Activated naive CD4-positive, alpha-beta T cell treated with anti-CD3 and anti-CD28 coated beads for 36 hours (primary cell): ENCODE measurements at regions not wholly inside any gene's neighbourhood (a gene's known extent, or its start where the extent isn't known, plus 50 kb on each side); places are given as distances from the start of the nearest gene placed in this dataset.

ENCODE experiments used
- CTCF ChIA-PET: fragments of 350-600 bp; sonication (Branson Sonifier 250); formaldehyde crosslinking; loops from one replicate; lab custom pipeline; 2021; ENCODE audit warnings: antibody characterized with exemption; lab: Charles Lee
- DNase-seq: peaks from one replicate; pipeline ENCODE4 v3.0.0-alpha.2; 2020
- H3K27ac Mint-ChIP-seq: one replicate; pipeline ENCODE4 v1.8.0; 2021; ENCODE audit warnings: mild to moderate bottlenecking, mixed read lengths
- H3K27me3 Mint-ChIP-seq: one replicate; pipeline ENCODE4 v1.8.0; 2021; ENCODE audit warnings: low read depth, mixed read lengths
- H3K36me3 Mint-ChIP-seq: one replicate; pipeline ENCODE4 v1.8.0; 2021; ENCODE audit warnings: low read depth, mixed read lengths
- H3K4me1 Mint-ChIP-seq: one replicate; pipeline ENCODE4 v1.8.0; 2021; ENCODE audit warnings: low read depth, mixed read lengths
- H3K4me3 Mint-ChIP-seq: one replicate; pipeline ENCODE4 v1.8.0; 2021; ENCODE audit warnings: mild to moderate bottlenecking, moderate library complexity, mixed read lengths
- H3K9me3 Mint-ChIP-seq: one replicate; pipeline ENCODE4 v1.8.0; 2021; ENCODE audit warnings: mixed read lengths
- intact Hi-C: fragments of 100-400 bp; cut with micrococcal nuclease; formaldehyde crosslinking; loops from one replicate; pipeline ENCODE4 v1.15.1; 2023

GRCh38 chr3:181764544-181764943 is 52.8 kb downstream of the SOX2 start:
- H3K27me3 Mint-ChIP-seq, result peaks cover 1% of the 10 kb centered on the region
- H3K27ac Mint-ChIP-seq, result no peak overlapping the region
- H3K4me3 Mint-ChIP-seq, result no peak overlapping the region
- H3K36me3 Mint-ChIP-seq, result no peaks in the 10 kb centered on the region
- intact Hi-C loops, result no loop called here
- H3K4me1 Mint-ChIP-seq, result no peaks in the 10 kb centered on the region
- CTCF ChIA-PET, result no interaction called here
- no peaks in the 10 kb centered on the region for H3K9me3 Mint-ChIP-seq
- no peak for DNase-seq

- no peak for DNase-seq
- Mint-ChIP-seq H3K9me3 (no peaks in the 10 kb centered on the region), H3K4me3 (no peak overlapping the region), H3K36me3 (no peaks in the 10 kb centered on the region), H3K4me1 (no peaks in the 10 kb centered on the region), H3K27me3 (peaks cover 1% of the 10 kb centered on the region), H3K27ac (no peak overlapping the region)
- intact Hi-C loops, result no loop called here
- CTCF ChIA-PET, result no interaction called here
Observed at GRCh38 chr3:181770296-181770695, 58.6 kb downstream of the SOX2 start.

GRCh38 chr3:181771120-181771519 is 59.4 kb downstream of the SOX2 start:
- Mint-ChIP-seq H3K36me3 (no peaks in the 10 kb centered on the region), H3K27ac (no peak overlapping the region), H3K4me1 (no peaks in the 10 kb centered on the region), H3K27me3 (peaks cover 1% of the 10 kb centered on the region), H3K4me3 (no peak overlapping the region), H3K9me3 (no peaks in the 10 kb centered on the region)
- intact Hi-C loops, result no loop called here
- no peak for DNase-seq
- CTCF ChIA-PET, result interaction anchor here (1.1 kb wide), 1 partner anchor 11 kb away, joined by 3 read pairs; no protein-coding TSS in a partner anchor

- Mint-ChIP-seq H3K36me3 (no peaks in the 10 kb centered on the region), H3K9me3 (no peaks in the 10 kb centered on the region), H3K4me1 (no peaks in the 10 kb centered on the region), H3K4me3 (no peak overlapping the region), H3K27me3 (peaks cover 1% of the 10 kb centered on the region), H3K27ac (no peak overlapping the region)
- no peak for DNase-seq
- CTCF ChIA-PET, result no interaction called here
- intact Hi-C loops, result no loop called here
Observed at GRCh38 chr3:181772166-181772565, 60.4 kb downstream of the SOX2 start.

GRCh38 chr3:181773921-181774320 is 62.2 kb downstream of the SOX2 start:
- DNase-seq, result no peak
- no peaks in the 10 kb centered on the region for H3K9me3 Mint-ChIP-seq
- no peak overlapping the region for H3K27ac Mint-ChIP-seq
- H3K27me3 Mint-ChIP-seq, result no peaks in the 10 kb centered on the region
- no peaks in the 10 kb centered on the region for H3K4me1 Mint-ChIP-seq
- intact Hi-C loops, result no loop called here
- CTCF ChIA-PET, result no interaction called here
- H3K4me3 Mint-ChIP-seq, result no peak overlapping the region
- H3K36me3 Mint-ChIP-seq, result no peaks in the 10 kb centered on the region

- no peaks in the 10 kb centered on the region for H3K9me3 Mint-ChIP-seq
- H3K36me3 Mint-ChIP-seq, result no peaks in the 10 kb centered on the region
- H3K27me3 Mint-ChIP-seq, result peaks cover 2% of the 10 kb centered on the region
- no peaks in the 10 kb centered on the region for H3K4me1 Mint-ChIP-seq
- no peak for DNase-seq
- intact Hi-C loops, result no loop called here
- CTCF ChIA-PET, result interaction anchor here (0.9 kb wide), 1 partner anchor 11 kb away, joined by 3 read pairs; no protein-coding TSS in a partner anchor
- H3K4me3 Mint-ChIP-seq, result no peak overlapping the region
- no peak overlapping the region for H3K27ac Mint-ChIP-seq
Observed at GRCh38 chr3:181782306-181782954, 70.7 kb downstream of the SOX2 start.

- no peak for DNase-seq
- intact Hi-C loops, result no loop called here
- Mint-ChIP-seq H3K9me3 (no peaks in the 10 kb centered on the region), H3K36me3 (no peaks in the 10 kb centered on the region), H3K27ac (no peak overlapping the region), H3K27me3 (peaks cover 2% of the 10 kb centered on the region), H3K4me1 (no peaks in the 10 kb centered on the region), H3K4me3 (no peak overlapping the region)
- CTCF ChIA-PET, result interaction anchor here (0.6 kb wide), 1 partner anchor 1638 kb away, joined by 5 read pairs; no protein-coding TSS in a partner anchor
Observed at GRCh38 chr3:181790561-181790960, 78.8 kb downstream of the SOX2 start.

GRCh38 chr3:181791056-181791955 is 79.6 kb downstream of the SOX2 start:
- CTCF ChIA-PET, result interaction anchor here (0.6 kb wide), 1 partner anchor 1639 kb away, joined by 5 read pairs; no protein-coding TSS in a partner anchor
- Mint-ChIP-seq H3K27ac (no peak overlapping the region), H3K27me3 (peaks cover 2% of the 10 kb centered on the region), H3K9me3 (no peaks in the 10 kb centered on the region), H3K4me3 (no peak overlapping the region), H3K4me1 (no peaks in the 10 kb centered on the region), H3K36me3 (no peaks in the 10 kb centered on the region)
- no peak for DNase-seq
- intact Hi-C loops, result no loop called here

GRCh38 chr3:181793006-181793405 is 81.3 kb downstream of the SOX2 start:
- no peaks in the 10 kb centered on the region for H3K9me3 Mint-ChIP-seq
- H3K36me3 Mint-ChIP-seq, result no peaks in the 10 kb centered on the region
- DNase-seq, result no peak
- no peak overlapping the region for H3K4me3 Mint-ChIP-seq
- no peaks in the 10 kb centered on the region for H3K4me1 Mint-ChIP-seq
- intact Hi-C loops, result no loop called here
- H3K27ac Mint-ChIP-seq, result no peak overlapping the region
- CTCF ChIA-PET, result no interaction called here
- no peaks in the 10 kb centered on the region for H3K27me3 Mint-ChIP-seq

GRCh38 chr3:181794011-181794790 is 82.5 kb downstream of the SOX2 start:
- intact Hi-C loops, result no loop called here

GRCh38 chr3:181796641-181797040 is 84.9 kb downstream of the SOX2 start:
- CTCF ChIA-PET, result no interaction called here
- H3K4me1 Mint-ChIP-seq, result no peaks in the 10 kb centered on the region
- no peaks in the 10 kb centered on the region for H3K36me3 Mint-ChIP-seq
- H3K9me3 Mint-ChIP-seq, result no peaks in the 10 kb centered on the region
- no peaks in the 10 kb centered on the region for H3K27me3 Mint-ChIP-seq
- no peak overlapping the region for H3K4me3 Mint-ChIP-seq
- intact Hi-C loops, result no loop called here
- H3K27ac Mint-ChIP-seq, result no peak overlapping the region
- DNase-seq, result no peak

More at GRCh38 chr3:181794011-181794790, 82.5 kb downstream of the SOX2 start:
- H3K4me3 Mint-ChIP-seq, result no peak overlapping the region
- DNase-seq, result no peak
- no peaks in the 10 kb centered on the region for H3K36me3 Mint-ChIP-seq
- CTCF ChIA-PET, result interaction anchor here (0.6 kb wide), 1 partner anchor 1407 kb away, joined by 4 read pairs; no protein-coding TSS in a partner anchor
- no peaks in the 10 kb centered on the region for H3K9me3 Mint-ChIP-seq
- H3K27me3 Mint-ChIP-seq, result no peaks in the 10 kb centered on the region
- H3K27ac Mint-ChIP-seq, result no peak overlapping the region
- no peaks in the 10 kb centered on the region for H3K4me1 Mint-ChIP-seq

GRCh38 chr3:181797431-181797830 is 85.7 kb downstream of the SOX2 start:
- intact Hi-C loops, result no loop called here
- Mint-ChIP-seq H3K4me1 (no peaks in the 10 kb centered on the region), H3K36me3 (no peaks in the 10 kb centered on the region), H3K27ac (no peak overlapping the region), H3K4me3 (no peak overlapping the region), H3K9me3 (no peaks in the 10 kb centered on the region), H3K27me3 (no peaks in the 10 kb centered on the region)
- DNase-seq, result no peak
- CTCF ChIA-PET, result no interaction called here
